ENCODE measurements at regions not wholly inside any gene's neighbourhood (a gene's known extent, or its start where the extent isn't known, plus 50 kb on each side); places are given as distances from the start of the nearest gene placed in this dataset.
"Not testable (repeated sequence)": the region's sequence is repeated elsewhere in the genome, so short reads cannot be mapped to it uniquely, and the experiment has no call there.

DNA sequence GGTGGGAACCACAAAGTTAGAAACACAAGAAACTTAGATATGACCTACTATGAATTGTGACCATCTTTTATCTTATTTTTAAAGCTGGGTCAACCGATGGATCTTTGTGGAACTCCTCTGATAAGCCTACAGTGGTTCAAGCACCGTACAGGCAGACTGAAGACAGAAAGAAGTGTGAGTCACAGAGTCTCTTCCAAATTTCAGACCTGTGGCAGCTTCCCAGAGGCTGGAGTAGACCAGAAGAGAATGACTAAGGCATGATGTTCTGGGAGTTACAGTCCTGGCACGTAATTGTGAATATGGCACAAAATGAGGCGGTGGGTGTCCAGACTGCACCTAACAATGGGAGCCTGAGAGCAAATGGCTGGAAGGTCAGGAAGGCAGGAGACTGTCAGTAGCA, 70.0 kb downstream of the LMO4 start:
- no peak for DNase-seq (ENCODE audit: low read depth in 2 of 2)

DNA sequence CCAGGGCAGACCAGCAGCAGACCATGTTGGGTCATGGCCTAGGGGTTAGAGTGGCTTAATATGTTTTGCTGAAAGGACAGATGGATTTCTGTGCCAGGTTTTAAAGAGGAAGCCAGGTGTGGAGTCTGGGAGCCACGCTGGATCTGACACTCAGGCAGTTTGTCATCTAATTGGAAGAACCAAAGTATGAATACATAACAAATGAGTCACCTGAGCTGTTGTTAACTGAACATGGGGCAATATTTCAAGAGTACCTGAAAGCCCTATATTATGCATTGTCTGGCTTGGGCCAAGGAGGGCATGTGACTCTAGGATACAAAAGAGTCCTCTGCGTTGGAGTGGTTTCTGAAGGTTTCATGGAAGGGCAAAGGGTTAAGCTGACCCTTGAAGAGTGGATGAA, 70.6 kb downstream of the LMO4 start:
- DNase-seq (ENCODE audit: low read depth in 2 of 2): no peak

DNA sequence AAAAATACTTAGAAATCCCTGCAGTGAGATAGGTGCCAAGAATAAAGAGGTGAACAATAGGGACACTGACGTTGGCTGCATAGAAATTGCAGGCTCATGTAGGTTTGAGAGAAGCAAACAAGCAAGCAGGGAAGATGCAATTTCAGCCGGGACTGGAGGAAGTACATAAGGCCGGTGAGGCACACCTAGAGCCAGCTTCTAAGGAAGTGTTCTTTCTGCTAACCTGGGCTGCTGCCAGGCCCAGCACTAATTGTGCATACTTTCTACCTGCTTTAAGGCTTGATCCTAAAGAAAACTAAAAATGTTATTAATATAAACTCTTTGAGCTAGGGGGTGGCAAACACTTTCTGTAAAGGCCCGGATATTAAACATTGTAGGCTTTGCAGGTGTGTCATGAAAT, 71.0 kb downstream of the LMO4 start:
- no peak for DNase-seq (ENCODE audit: low read depth in 2 of 2)

DNA sequence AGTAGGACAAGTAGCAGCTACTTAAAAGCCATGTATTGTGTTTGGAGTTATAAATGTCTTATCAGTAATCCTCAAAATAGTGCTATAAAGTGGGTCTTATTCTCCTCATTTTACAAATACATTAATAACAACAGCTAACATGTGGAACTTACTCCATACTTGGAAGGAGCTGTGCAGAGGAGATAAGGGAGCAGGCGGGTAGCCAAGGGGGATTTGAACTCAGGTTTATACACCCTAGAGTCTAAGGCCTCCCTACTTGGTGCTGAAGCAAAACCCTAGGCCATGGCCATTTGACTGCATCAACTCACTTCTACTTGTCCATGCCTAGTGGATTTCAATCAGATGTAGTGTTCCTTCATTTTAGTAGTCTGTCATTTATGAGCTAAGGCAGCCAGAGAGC, 72.1 kb downstream of the LMO4 start:
- DNase-seq (ENCODE audit: low read depth in 2 of 2): no peak

DNA sequence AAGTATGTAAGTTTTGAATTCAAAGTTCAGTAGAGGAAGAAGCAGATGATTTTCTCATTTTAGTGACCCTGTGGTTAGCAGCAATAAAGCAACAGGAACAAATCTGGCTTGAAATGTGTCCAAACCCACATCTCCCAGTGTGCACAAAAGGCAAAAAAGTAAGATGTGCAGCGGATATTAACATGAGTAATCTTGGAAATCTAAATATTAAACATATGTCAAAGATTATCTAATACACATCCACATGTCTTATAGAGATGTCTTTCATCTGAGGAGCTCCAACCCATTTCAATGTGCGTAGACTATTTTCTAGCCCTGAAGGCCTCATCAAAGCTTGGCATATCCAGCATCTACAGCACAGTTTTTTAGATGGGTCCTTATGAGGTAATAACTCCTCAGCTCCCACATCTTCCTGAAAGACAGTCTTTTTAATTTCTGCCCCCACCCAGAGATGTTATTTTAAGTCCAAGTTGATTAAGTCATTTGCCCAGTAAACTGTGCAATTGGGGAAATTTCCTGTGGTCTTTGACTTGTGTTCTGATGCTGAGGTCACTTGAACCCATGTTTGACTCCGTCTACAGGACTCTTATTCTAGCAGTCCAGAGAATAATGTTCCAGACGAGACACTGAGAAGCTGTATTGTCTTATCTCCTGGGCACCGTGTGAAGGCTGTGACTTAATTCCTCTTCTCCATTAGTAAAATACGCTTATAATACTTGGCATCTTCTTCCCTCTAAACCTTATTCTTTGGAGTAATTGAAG, 73.7 kb downstream of the LMO4 start:
- no peak for DNase-seq (ENCODE audit: low read depth in 2 of 2)

DNA sequence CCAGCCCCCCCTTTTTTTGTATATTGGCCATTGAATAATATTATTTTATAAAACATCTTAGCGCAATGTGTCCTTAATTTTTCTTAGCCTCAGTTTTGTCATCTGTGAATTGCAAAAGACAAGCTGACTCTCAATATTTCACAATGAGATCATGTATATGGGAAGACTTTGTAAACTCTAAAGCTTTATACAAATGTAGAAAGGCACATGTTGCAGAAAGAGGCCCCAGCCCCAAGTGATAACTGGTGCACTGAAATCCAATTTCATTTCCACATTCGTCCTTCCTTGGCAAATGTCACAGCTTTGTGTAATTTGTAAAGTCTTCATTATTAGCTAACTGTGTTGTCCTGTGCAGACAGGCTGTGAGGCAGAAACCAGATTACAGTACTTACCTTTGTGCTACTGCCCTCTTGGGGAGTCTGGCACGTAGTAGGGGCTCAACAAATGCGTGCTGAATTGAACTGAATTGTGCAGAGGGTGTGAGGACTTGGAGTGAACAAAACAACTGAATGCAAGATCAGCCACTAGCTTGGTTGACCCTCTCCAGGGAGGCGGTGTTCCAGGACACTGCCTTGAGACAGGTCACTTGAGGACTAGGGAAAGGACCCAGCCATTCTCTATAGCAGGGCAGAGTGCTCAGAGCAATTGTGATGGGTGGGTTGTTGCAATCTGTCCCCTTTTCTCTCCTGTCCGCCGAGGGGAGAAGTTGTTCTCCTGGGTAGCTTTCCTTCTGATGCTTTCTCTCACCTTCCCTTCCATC, 74.6 kb downstream of the LMO4 start:
- DNase-seq (ENCODE audit: low read depth in 2 of 2): no peak

DNA sequence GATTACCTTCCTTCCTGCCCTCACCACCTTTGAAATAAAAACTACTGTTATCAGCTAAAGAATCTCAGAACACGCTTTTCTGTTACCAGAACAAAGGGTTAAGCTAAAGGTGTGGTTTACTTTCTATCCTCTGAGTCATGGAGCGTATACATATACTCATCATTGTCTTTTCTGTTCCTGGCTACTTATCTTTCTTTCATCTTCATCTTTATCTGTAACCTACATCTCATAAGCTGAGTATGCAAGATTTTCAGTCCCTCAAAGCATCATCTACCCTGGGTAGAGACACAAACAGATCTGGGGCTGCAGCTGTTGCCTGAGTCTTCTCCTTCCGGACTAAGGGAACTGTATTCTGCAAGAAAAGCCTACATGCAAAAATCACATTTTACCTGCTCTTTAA, 75.6 kb downstream of the LMO4 start:
- DNase-seq (ENCODE audit: low read depth in 2 of 2): no peak

DNA sequence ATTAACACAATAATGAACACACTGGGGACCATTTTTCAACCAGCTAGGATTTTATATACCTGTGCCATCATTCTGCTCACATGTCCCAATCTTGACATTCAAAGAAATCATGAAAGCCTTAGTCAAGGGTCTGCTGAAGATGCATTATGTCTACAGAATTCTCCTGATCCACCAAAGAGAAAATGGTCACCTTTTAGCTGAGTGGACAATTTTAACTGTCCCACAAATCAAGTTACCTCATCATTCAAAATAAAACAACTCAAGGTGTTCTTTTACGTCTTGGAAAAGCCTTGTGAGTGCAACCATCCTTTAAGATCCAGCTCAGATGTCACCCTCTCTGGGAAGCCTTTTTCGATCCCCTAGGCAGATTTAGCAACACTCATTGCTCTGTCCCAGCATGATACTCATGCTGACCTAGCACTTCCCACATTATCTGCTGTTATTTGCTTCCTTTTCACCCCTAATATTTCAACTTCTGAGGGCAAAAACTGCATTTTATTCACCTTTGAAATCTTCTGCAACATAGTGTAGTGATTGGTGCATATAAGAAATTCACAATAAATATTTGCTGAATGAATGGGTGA, 80.1 kb downstream of the LMO4 start:
- DNase-seq (ENCODE audit: low read depth in 2 of 2): no peak

DNA sequence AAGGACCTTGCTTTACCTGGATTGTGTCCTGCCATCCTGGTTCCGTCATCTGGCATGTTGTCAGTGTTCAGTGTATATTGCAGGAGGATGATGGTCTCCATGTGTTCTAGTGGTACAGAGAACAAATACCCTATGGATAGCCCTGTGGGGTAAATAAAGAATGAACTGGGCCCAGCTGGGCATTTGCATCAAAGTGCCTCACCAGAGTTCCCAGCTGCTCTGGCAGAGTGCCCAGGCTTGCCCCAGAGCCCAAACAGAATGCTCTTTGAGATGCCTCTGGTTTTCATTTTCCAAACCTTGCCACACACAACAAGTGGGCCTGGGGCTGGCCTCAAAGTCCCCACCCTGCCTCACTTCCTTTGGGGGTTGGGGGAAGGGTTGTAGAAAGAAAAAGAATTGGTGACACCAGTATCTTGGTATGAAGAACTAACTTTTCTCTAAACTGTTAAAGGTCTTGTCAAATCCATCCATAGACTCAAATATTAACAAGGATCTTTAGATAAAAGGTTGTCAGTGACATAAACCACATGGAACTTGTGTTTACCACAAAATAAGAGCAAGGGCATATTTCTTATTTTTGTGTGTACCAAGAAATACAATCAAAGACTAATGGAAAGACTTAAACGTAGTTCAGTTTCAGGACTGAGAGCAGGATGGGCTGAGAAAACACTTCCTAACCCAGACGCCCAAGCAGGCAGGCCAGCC, 82.2 kb downstream of the LMO4 start:
- DNase-seq (ENCODE audit: low read depth in 2 of 2): no peak

DNA sequence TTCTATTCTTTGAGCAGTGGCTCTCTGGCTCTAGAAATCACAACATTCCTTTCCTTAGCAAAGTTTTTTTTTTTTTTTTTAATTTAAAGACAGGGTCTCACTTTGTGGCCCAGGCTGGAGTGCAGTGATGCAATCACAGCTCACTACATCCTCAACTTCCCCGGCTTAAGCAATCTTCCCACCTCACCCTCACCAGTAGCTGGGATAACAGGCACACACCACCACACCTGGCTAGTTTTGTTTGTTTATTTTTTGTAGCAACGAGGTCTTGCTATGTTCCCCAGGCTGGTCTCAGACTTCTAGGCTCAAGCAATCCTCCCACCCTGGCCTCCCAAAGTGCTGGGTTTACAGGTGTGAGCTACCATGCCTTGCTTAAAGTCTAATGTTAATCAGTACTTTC, 85.2 kb downstream of the LMO4 start:
- not testable (repeated sequence) for DNase-seq (ENCODE audit: low read depth in 2 of 2)

DNA sequence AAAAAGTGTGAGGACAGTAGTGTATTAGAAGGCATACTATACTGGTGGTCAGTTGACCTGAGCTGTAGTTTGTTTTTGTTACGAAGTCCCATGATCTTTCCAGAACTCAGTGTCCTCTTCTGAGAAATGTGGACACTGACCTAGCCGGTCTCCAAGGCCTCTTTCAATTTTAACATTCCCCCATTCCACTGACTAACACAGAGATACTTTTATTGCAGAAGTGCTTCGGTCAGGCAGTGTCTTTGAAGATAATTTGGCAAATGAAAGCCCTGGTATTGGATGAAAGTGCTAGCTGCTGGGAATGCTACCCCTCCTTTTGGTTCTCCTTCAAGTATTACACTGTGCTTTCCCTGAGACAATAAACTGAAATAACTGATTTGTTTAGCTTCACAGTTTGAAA, 89.4 kb downstream of the LMO4 start:
- DNase-seq (ENCODE audit: low read depth in 2 of 2): no peak

DNA sequence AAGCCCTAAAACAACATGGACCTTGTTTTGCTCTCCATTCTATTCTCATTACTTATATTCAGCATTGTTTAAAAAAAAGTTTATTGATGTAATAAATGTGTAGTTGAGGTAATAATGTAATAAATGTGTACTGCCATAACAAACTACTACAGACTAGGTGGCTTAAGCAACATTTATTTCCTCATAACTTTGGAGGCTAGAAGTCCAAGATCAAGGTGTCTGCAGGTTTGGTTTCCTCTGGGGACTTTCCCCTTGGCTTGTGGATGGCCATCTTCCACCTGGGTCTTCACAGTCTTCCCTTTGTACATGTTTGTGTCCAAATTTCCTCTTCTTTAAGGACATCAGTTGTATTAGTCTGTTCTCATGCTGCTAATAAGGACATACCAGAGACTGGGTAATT, 93.1 kb downstream of the LMO4 start:
- no peak for DNase-seq (ENCODE audit: low read depth in 2 of 2)

DNA sequence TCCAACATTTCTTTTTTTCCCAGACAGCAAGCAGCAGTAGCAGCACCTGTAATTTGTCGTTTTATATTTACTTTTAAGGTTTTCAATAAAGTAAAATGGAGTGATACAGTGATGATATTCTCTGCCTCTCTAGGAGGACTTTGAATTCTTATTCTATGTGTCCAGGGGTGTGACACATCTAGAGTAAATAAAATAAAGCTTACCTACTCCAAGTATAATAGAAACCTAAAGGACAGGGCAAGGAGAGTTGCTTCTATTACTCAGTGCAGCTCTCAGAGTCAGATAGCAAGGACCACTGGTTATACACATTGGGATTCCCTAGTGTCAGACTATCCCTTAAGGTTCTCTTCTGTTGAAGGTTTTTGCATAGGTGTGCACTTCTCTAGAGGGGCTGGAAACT, 95.9 kb downstream of the LMO4 start:
- DNase-seq (ENCODE audit: low read depth in 2 of 2): no peak

DNA sequence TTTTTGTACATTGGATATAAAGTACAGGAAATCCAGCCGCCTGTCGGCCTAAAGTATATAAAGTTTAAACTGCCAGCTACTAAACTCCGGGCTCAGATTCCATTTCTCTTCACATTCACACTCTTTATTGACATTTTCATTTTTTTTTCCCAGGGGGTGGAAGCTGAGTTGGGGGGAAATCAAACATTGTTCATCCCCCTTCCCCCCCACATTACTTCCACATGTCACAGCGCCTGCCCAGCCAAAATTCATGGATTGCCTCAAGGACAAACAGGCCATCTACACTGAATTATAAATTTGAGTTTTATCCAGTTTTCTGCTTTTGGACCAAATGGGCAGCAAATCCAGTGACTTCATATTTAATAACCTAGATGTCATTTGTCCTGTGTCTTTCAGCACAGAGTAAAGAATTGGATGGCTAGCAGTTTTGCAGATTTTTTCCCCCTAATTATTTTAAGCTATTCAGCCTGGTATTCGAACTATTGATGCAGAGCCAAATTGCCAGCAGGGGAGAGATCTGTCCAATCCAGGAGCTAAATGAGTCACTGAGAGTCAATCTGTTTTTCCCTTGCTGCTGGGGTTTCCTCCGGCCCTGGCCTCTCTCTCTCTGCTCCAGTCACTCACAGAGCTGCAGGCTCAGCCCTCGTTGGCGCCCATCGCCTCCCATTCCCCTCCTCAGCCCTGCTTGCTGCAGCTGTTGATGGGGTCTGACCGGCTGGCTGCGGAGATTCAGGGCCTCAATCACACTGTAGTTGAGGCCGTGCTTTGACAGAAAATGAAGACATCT, 98.0 kb downstream of the LMO4 start:
- DNase-seq (ENCODE audit: low read depth in 2 of 2): no peak

DNA sequence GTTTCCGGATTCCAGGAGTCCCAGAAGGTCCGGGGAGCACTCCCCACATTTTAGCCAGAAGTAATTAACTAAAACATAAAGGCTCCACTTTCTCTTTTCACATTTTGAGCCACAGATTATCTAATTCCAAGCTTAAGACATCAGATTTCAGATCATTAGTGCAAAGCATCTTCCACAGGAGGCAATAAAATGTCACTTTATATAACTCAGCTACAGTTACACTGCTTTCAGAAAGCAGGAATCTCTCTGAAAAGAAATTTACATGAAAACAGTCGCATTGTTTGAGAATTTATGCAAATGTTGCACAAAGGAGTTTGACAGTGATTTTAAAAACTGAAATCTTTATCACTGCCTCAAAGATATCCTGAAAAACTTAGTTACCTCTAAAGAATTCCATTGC, 99.7 kb downstream of the LMO4 start:
- no peak for DNase-seq (ENCODE audit: low read depth in 2 of 2)

DNA sequence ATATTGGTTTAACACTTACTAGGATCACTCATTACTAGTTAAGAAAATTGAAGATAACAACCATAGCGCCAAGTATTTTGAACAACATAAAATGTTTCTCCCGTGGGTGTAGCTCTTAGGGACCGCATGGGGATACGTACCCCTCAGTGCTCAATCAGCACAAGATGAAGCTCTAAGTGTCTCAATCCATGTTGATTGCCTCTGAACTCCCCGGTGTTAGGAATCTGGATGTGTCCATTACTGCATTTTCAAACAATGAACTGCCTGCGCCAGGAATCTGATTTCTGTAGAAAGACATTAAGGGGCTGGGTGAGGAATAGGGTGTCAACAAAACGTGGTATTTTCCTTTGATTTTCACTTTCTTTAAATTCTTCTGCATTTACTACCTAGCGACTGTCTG, 100.2 kb downstream of the LMO4 start:
- DNase-seq (ENCODE audit: low read depth in 2 of 2): no peak

DNA sequence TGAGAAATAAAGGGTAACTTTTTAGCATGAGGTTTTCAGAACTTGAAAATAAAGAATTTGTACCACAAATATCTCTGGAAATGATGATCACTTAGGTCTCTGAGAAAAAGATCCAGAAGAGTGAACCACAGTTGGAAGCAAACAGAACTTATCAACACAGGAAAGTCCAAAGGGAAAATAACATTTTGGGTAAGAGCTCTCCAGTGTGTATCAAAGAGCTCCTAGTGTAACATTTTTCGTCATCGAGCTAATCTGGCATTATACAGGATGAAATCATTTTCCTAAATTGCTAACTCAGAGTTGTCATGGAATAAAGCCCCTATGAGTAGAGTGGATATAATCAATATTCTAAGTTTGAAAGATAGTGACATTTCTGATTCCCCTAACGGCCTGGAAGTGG, 104.0 kb downstream of the LMO4 start:
- no peak for DNase-seq (ENCODE audit: low read depth in 2 of 2)

DNA sequence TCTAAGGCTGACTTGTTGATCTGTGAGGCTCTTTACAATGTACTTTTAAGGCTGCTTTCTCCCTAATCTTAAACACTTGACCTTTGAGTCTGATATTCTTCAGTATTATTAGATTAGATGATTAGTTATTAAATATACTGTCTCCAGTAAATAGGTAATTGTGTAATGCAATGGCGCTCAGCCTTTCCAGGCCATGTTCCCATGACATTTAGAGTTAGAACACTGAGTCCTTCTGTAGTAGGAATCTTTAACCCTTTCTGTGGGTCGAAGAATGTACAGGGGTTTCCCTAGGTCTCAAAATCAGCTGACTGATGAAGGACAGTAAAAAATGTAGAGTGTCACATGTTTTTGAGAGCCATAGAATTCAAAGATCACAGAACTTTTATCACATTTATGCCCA, 104.4 kb downstream of the LMO4 start:
- not testable (repeated sequence) for DNase-seq (ENCODE audit: low read depth in 2 of 2)

DNA sequence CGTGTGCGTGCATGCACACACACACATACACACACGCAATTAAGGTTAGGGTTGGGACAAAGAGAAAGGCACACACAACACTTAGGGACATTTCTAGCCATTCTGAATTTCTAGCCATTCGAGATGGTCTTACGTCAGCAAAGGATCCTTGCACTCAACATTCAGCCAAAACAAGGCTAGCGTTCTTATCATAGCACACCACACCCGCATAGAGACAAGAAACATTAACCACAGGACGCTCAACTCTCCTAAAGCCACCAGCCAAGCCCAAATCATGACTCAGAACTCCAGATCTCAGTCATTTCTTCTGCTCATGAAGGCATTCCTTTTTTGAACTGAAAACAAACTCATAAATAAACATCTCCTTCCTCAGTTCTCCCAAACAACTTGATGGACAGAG, 106.8 kb downstream of the LMO4 start:
- DNase-seq (ENCODE audit: low read depth in 2 of 2): no peak

DNA sequence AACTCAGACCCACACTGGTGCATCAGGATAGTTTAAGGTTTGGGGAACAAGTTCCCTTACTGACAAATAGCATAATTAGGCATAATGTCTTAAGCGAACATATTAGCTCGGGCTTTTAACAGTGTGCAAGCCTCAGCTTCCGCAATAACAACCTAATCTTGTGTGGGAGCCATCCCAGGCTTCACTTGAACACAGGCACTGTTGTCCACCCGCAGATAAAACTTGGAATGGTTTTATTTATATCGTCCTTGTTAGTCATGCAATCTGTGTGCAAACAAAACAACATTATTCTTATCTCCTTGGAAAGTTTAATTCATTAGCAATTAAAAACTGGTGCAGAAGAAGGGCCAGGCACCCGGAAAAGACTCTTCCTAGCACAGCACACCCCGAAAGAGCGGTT, 107.4 kb downstream of the LMO4 start:
- not testable (repeated sequence) for DNase-seq (ENCODE audit: low read depth in 2 of 2)

DNA sequence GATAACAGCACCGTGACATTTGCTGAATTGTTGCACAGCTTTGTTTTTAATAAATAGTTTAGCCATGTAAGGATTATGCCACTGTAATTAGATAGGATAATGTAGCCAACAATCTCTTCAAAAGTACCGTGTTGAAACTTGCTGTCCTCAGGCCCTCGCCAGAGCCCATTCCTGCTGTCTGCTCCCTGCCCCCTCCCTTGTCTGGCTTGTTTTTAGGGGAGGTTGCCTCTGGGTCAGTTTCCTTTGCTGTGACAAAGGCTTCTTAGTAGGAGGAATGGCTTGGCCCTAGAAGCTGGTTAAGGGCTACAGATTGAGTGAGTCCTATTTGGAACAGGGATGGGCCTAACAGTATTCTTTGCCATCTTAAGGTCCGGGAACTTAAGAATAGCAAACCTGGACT, 107.9 kb downstream of the LMO4 start:
- no peak for DNase-seq (ENCODE audit: low read depth in 2 of 2)

Data from stimulated activated CD4-positive, alpha-beta T cell treated with anti-CD3 and anti-CD28 coated beads, Interleukin-12 subunit alpha, Interleukin-12 subunit beta, amount 100 ng/mL, for 24 hours (primary cell).